GM18873 (cell line): ENCODE measurements at regions not wholly inside any gene's neighbourhood (a gene's known extent, or its start where the extent isn't known, plus 50 kb on each side); places are given as distances from the start of the nearest gene placed in this dataset.

Experiments
- ATAC-seq: cut with Tn5 transposase; IDR thresholded peaks from one replicate; pipeline ENCODE4 v1.9.1; 2021; ENCODE audit warnings: mild to moderate bottlenecking, moderate library complexity, moderate number of reproducible peaks; ENCODE audit not compliant: unreplicated experiment, low FRiP score

DNA sequence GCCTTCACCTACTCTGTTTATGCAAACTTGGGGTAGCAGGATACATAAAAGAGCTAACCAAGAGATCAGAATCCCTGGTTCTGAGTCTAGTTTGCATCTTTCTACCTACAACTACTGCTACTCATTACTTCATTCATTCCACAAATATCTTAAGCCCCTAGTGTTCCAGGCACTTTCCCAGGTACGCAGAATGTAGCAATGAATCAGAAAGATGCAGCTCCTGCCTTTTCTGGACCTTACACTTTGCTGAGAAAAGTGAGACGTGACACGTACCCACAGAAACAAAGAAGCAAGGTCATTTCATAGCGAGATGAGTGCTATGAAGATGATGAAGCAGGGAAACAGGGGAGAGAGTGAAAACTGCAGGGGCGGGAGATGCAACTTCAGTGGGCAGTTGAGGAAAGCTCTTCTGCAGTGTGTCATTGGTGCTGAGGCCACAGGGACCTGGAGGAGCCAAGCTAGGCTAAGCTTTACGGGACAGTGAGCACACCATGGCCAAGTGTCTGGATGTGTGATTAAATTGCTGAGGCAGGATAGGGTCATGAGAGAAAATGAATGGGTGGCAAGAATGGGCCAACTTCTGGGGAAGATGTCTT lies 167.9 kb downstream of the TNFSF18 start:
- no peak for ATAC-seq

GRCh38 chr1:172883387-172883791 lies 167.4 kb downstream of the TNFSF18 start:
- ATAC-seq: no peak

DNA sequence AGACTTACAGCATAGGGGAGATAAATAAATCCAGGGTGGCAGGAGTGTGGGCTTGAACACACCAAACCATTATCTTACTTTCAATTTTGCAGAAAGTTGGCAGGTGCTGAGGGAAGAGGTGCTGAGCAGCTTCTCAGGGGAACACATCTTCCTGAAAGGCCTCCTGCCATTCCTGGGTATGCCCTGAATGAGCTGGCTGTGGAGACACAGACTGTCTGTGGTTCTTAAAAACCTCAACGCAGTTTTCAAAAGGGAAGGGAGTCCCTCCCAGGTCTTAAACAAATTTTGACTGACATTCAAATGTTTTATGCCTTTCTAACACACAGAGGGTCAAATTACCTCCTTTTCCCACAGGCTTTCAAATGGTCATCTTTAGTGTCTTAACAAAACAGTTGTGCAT lies 166.9 kb downstream of the TNFSF18 start:
- ATAC-seq: no peak

DNA sequence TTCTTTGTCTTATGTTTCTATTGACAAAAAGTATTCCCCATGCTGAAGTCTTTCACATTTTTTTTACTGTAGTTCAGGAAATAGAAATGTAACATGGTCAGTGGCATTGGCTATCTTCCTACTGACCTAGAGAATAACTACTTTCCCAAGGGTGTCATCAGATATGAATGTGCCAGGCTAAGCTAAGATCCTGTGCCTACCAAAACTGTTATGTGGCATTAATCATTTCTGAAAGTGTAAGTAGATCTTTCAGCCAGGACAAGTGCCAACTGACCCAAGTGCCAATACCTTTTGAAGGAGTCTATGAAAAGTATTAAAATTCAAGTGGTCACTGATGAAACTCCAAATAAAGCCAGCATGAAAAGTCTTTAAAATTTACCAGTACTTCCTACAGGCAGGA lies 165.3 kb downstream of the TNFSF18 start:
- no peak for ATAC-seq

DNA sequence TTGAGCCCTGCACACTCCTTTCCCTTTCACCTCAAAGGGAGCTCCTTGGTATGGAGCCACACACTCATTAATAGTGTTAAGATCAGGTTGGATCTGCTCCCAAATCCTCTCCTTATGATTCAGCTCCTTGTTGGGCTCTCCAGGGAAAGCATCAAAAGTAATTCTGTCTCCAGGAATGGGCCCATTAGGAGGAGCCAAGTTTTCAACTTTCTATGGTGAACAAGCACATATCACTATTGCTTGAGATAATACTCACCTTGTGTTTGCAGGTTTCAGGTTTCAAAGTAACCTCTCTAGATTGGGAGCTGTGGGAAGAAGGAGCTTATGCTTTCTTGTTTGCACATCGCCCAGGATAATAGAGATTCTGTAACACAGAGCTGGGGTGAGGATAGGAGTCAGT lies 164.8 kb downstream of the TNFSF18 start:
- no peak for ATAC-seq

DNA sequence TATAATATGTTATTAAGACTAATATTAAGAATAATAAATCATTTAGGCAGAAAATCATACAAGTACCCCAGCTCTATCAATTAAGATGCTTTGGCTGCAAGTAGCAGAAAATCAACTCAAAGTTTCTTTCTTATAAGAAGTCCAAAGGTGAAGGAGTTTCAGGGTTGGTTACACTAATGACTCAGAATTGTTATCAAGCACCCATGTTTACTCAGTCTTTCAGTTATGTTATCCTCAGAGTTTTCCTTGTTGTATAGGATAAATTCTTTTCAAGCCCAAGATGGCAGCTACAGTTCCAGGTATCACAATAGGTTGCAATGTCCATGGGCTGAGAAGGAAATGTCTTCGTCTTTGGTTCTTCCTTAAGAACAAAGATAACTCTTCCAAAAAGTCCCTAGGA lies 163.6 kb downstream of the TNFSF18 start:
- no peak for ATAC-seq

GRCh38 chr1:172893146-172893841 lies 157.4 kb downstream of the TNFSF18 start:
- ATAC-seq: no peak

DNA sequence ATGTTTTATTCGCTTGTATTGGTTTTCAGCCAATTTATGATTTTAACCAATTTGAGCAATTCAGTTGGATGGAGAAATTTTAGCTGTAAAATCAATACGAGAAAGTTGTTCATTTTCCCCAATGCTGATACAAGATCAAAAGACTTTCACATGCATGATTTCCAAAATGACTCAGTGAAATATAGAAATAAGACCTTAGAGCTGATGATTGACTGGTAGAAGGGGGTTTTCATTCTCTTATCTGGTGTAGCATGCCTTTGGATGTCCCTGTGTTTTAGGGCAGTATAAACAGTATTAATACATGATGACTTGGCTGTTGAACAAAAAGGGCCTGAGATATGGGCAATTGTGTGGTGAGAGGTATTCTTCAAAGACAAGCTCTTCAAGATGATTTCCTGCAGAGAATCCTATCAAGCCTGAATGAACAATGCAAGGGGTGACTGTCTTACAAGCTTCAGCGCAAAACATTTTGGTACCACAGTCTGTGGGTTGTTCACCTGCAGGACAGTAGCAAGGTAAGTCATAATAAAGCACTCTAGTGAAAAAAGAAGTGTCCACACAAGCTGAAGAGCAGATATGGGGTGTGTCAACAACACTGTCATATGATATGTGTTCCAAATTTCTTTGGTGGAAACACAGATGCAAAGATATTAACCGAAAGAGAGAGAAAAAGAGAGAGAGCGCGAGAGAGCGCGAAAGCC lies 156.2 kb downstream of the TNFSF18 start:
- ATAC-seq: no peak

GRCh38 chr1:172895050-172895460 lies 155.7 kb downstream of the TNFSF18 start:
- ATAC-seq: no peak

GRCh38 chr1:172895761-172896160 lies 155.0 kb downstream of the TNFSF18 start:
- ATAC-seq: no peak

- ATAC-seq: no peak
Measured at GRCh38 chr1:172897738-172898137, 153.0 kb downstream of the TNFSF18 start.

GRCh38 chr1:172898866-172899265 lies 151.9 kb downstream of the TNFSF18 start:
- no peak for ATAC-seq

- no peak for ATAC-seq
Measured at GRCh38 chr1:172900376-172900997, 150.3 kb downstream of the TNFSF18 start.

DNA sequence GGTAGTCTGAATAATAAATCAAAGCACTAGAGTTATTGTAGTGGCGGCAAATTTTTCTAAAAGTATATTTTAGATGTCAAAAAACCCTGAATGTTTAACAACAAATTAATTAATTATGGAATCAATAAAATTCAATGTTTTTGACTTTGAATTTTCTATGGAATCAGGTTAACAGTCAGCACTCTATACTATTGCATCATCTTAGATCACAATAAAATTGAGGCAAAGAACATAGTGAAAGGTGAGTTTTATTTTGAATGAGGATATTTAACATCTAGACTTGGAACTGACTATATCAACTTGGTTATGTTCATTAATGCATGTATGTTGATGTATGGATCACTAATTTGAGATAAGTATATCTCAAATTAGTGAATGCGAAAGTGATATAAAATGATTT lies 148.5 kb downstream of the TNFSF18 start:
- no peak for ATAC-seq

DNA sequence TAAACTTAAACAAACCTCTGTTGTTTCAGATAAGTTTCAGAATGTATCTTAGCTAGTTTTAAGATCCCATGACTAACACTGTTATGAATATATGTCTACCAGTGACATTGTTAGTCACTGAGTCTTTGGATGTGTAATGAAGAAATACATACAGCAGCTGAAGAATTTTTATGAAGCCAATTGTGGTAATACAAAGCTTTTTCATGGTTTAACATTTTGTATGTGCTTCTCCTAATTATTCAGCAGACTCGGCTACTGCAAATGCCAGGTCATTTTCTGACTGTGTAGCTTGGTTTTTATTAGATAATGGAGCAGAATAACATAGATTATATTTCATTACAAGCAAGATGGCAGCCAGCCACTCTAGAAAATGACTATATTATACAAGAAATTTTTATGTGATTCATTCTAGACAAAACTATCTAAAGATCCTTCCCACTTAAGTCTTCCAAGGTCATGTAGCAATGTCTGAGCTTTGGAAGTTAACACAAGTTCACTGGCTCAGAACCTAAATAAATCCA lies 147.8 kb downstream of the TNFSF18 start:
- ATAC-seq: no peak

DNA sequence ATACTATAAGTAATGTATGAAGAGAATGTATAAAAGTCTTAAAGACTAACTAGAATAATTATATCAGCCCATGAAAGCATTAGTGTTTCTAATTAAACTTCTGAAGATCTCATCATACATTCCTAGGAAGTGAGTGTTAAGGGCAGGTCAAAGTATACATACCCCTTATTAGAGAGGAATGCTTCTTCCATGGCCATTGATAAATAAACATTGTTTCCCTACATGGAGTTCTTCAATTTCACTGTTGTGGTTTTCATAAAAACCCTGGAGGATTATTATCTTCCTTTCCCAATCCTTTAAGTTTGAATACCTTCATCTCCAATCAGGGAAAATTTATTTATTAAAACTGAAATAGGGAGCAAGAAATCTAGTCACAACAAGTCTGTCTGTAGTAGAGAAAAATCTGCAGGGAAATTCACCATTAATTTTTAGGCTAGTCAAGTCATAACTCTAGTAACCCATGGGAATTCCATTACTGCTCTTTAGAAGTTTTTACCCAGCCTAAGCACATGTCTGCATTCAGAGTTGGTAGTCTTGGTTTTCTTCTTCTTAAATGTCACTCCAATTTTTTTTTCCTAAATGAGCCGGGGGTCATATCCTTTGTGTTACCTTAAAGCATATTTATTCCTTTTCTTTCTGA lies 147.0 kb downstream of the TNFSF18 start:
- no peak for ATAC-seq

DNA sequence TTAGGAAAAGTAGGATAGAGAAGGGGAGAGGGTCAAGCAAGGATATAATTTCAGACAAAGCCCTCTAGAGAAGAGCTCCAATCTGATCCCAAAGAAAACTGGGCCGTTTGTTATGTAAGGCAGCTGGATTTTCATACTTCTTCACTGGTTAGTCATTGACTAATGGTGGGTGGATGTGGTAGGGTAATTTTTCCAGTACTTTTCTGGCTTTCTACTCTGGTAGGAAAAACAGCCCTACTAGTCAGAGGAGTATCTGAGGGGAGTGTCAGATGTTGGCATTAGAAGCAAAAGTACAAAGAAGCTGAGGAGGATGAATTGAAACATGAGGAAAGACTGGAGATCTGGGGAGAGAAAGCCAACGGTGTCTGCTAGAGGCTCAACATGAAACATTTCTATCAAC lies 145.3 kb downstream of the TNFSF18 start:
- ATAC-seq: no peak

DNA sequence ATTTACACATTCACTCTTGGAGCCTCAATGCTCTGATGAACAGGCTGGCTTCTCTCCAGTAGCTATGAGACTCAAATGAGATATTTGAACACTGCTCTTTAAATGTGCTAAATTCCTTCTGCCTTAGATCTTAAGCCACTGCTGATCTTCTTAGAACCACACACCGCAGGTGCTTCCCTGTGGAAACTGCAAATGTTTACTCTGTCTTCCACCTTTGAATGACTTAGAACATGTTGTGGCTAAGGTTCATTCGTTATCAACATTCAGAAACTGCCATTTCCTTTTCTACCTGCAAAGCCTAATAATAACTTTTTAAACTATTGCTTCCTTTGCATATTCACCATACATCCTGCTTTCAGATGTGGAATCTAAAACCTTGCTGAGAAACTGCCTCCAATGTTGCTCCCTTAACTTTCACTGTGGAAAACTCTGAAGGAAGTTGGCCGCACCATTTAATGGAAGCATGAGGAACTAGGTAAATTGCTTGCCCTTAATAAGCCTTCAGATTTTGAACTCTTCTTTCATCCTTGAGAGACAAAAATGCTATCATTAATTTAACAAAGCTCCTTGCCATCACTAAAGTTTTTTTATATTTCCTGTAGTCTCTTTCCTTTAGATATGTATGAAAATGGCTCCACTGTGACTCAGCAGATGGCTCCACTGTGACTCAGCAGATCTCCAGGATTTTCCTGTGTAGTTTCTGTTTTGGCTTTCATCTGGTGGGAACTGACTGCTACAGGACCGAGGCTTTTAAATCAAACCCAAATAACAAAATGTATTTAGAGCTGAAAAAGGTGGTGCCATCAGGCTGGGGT lies 143.8 kb downstream of the TNFSF18 start:
- no peak for ATAC-seq

DNA sequence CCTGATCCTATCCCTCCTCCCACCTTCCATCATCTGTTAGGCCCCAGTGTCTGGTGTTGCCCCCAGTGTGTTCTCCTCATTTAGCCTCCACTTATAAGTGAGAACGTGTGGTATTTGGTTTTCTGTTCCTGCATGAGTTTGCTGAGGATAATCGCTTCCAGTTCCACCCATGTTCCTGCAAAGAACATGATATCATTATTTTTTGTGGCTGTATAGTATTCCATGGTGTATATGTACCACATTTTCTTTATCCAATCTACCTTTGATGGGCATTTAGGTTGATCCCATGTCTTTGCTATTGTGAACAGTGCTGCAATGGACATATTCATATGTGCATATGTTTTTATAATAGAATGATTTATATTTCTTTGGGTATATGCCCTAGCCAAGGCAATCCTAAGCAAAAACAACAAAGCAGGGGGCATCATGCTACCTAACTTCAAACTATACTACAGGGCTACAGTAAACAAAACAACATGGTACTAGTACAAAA lies 142.9 kb downstream of the TNFSF18 start:
- ATAC-seq: no peak
